K562 (cell line): ENCODE measurements at regions not wholly inside any gene's neighbourhood (a gene's known extent, or its start where the extent isn't known, plus 50 kb on each side); places are given as distances from the start of the nearest gene placed in this dataset.

Experiments used
- ATAC-seq: fragments of 200-7000 bp; cut with Tn5 transposase; 3 replicates; pipeline ENCODE4 v1.9.1; 2020; ENCODE audit warnings: moderate library complexity
- BruUV-seq: library from RNA; stranded (reverse); fragments of 400-500 nt; replicated peaks from 2 replicates; lab custom pipeline; 2021; lab: Mats Ljungman, UMichigan
- CTCF ChIA-PET: fragments of 300-600 bp; formaldehyde crosslinking; extraction: SDS; loops from one replicate; lab custom pipeline; 2021; ENCODE audit warnings: low intra/inter-chr PET ratio; lab: Yijun Ruan, JAX
- POLR2A ChIA-PET: fragments of 300-600, 350-650 bp; sonication (Branson Sonifier 250); formaldehyde crosslinking; extraction: SDS; loops from one replicate; lab custom pipeline; 2021; ENCODE audit warnings: antibody characterized with exemption, inconsistent platforms; lab: Yijun Ruan, JAX
- DNase-seq, 4 experiments: peaks; one replicate each; pipeline versions ENCODE4 v3.0.0 to v3.0.0-alpha.2; 2011 to 2018; ENCODE audit warnings: low spot score in 3 of 4, mixed read lengths in 3 of 4; ENCODE audit errors: extremely low read depth in 1 of 4
- FAIRE-seq: peaks from 2 replicates; lab custom pipeline; 2011; peaks lifted over from hg19 to GRCh38; lab: Jason Lieb, UNC
- H2AFZ ChIP-seq: 2 replicates; pipeline ENCODE4 v1.6.0; 2011; ENCODE audit warnings: low read depth, low read length, control low read depth, inconsistent platforms
- H3K27ac ChIP-seq: fragments of 200-600 bp; 3 replicates; pipeline ENCODE4 v1.8.0; 2011; ENCODE audit warnings: low read depth, mild to moderate bottlenecking, control low read depth, inconsistent platforms, low read length, moderate library complexity, mixed read lengths; ENCODE audit errors: extremely low read depth
- H3K27me3 ChIP-seq, 2 experiments: fragments of 300-600 bp in 1 of 2; 2 replicates in 1 of 2; 3 replicates in 1 of 2; pipeline versions ENCODE4 v1.6.0 to v1.8.0; 2011; ENCODE audit warnings: inconsistent platforms in 2 of 2, low read length in 2 of 2, mild to moderate bottlenecking in 1 of 2, mixed read lengths in 1 of 2, moderate library complexity in 1 of 2; ENCODE audit not compliant: control insufficient read depth in 2 of 2, insufficient read depth in 2 of 2
- H3K36me3 ChIP-seq: fragments of 300-600 bp; 3 replicates; pipeline ENCODE4 v1.8.0; 2011; ENCODE audit warnings: mild to moderate bottlenecking, low read length, inconsistent platforms; ENCODE audit not compliant: control insufficient read depth, insufficient read depth
- H3K4me1 ChIP-seq, 2 experiments: fragments of 200-600 bp in 1 of 2; replicated peaks in 1 of 2; 2 replicates in 1 of 2; 3 replicates in 1 of 2; pipeline versions ENCODE4 v1.5.1 to v1.8.0; 2011; ENCODE audit warnings: inconsistent platforms in 2 of 2, low read length in 2 of 2, mild to moderate bottlenecking in 1 of 2, mixed read lengths in 1 of 2, moderate library complexity in 1 of 2; ENCODE audit not compliant: control insufficient read depth in 2 of 2, insufficient read depth in 2 of 2
- H3K4me2 ChIP-seq: 2 replicates; pipeline ENCODE4 v1.6.1; 2011; ENCODE audit warnings: low read length, control low read depth, inconsistent platforms, mixed read lengths; ENCODE audit not compliant: insufficient read depth
- H3K4me3 ChIP-seq: fragments of 200-600 bp; sonication (generic), shearing (Covaris generic); 2 replicates; pipeline ENCODE4 v1.5.1; 2016; ENCODE audit warnings: control low read depth, inconsistent platforms
- H3K79me2 ChIP-seq: fragments of 200-600 bp; 3 replicates; pipeline ENCODE4 v1.8.0; 2011; ENCODE audit warnings: low read length, inconsistent platforms; ENCODE audit not compliant: control insufficient read depth, insufficient read depth
- H3K9ac ChIP-seq, 2 experiments: 2 replicates each; pipeline versions ENCODE4 v1.6.0 to v1.6.1; 2011; ENCODE audit warnings: low read depth in 2 of 2, low read length in 2 of 2, control low read depth in 1 of 2, inconsistent platforms in 1 of 2, mild to moderate bottlenecking in 1 of 2, mixed read lengths in 1 of 2; ENCODE audit not compliant: insufficient read depth in 1 of 2
- H3K9me1 ChIP-seq: one replicate; pipeline ENCODE4 v1.6.0; 2011; ENCODE audit warnings: inconsistent platforms, mild to moderate bottlenecking, low read length, moderate library complexity; ENCODE audit not compliant: control insufficient read depth, insufficient read depth
- H3K9me3 ChIP-seq: replicated peaks from 2 replicates; pipeline ENCODE4 v1.5.1; 2011; ENCODE audit warnings: low read depth, low read length, inconsistent platforms; ENCODE audit not compliant: control insufficient read depth, insufficient read depth
- H4K20me1 ChIP-seq: replicated peaks from 2 replicates; pipeline ENCODE4 v1.6.1; 2011; ENCODE audit warnings: low read length, inconsistent platforms, mixed read lengths; ENCODE audit not compliant: control insufficient read depth, insufficient read depth
- BRD9 ChIP-seq: fragments of 450-650 bp; IDR thresholded peaks from 2 replicates; pipeline ENCODE4 v1.6.1; 2018; ENCODE audit warnings: low read depth; ENCODE audit not compliant: partially characterized antibody
- BRF1 ChIP-seq: IDR thresholded peaks from 3 replicates; pipeline ENCODE4 v1.6.1; 2011; ENCODE audit warnings: borderline replicate concordance, mild to moderate bottlenecking; ENCODE audit not compliant: insufficient read length; ENCODE audit errors: extremely low read depth
- DPF2 ChIP-seq: fragments of 450-650 bp; IDR thresholded peaks from 2 replicates; pipeline ENCODE4 v1.6.1; 2016
- NELFE ChIP-seq: IDR thresholded peaks from 2 replicates; pipeline ENCODE4 v1.6.1; 2011; ENCODE audit warnings: mild to moderate bottlenecking; ENCODE audit not compliant: insufficient read depth, insufficient read length
- USF2 ChIP-seq: sonication (generic); formaldehyde crosslinking; IDR thresholded peaks from 2 replicates; pipeline ENCODE4 v1.5.0; 2020; ENCODE audit warnings: missing genetic modification reagents
- ZHX1 ChIP-seq: fragments of 150-350 bp; conservative IDR thresholded peaks from 2 replicates; pipeline ENCODE4 v1.6.1; 2014; ENCODE audit warnings: low read length
- WGBS: fragments of 100-300 bp; shearing (Covaris generic); methylation state at CpG from one replicate; pipeline ENCODE4 v1.1.6; 2016; ENCODE audit warnings: low coverage, mixed read lengths; ENCODE audit not compliant: insufficient coverage; ENCODE audit errors: missing lambda C conversion rate; 5-methylcytosine and 5-hydroxymethylcytosine counted together
- in situ Hi-C: fragments of 300-500 bp; cut with MboI; formaldehyde crosslinking; loops from 4 replicates; pipeline ENCODE4 v1.15.0; 2018; ENCODE audit warnings: inconsistent platforms, mixed read lengths
- intact Hi-C: fragments of 100-400 bp; cut with micrococcal nuclease; formaldehyde crosslinking; loops from 2 replicates; pipeline ENCODE4 v1.14.2; 2022

GRCh38 chr2:37848451-37848850 is 76.6 kb upstream of the RMDN2 start:
- FAIRE-seq = no peak
- WGBS = 2% methylated on average over 2 of the region's 2 CpGs

More at GRCh38 chr2:37848451-37848850, 76.6 kb upstream of the RMDN2 start:
- intact Hi-C loops = no loop called here
- Histone ChIP-seq H3K4me1 (no peaks in the 10 kb centered on the region), H3K4me2 (no peak overlapping the region), H3K9ac (no peak overlapping the region), H3K27ac (no peak overlapping the region), H3K36me3 (no peaks in the 10 kb centered on the region), H3K9me3 (no peaks in the 10 kb centered on the region)
- BruUV-seq = no TSS peak
- DNase-seq = no peak
- POLR2A ChIA-PET = no interaction called here
- in situ Hi-C loops = no loop called here
- ATAC-seq = no peak
- TF ChIP-seq NELFE (no peak), BRD9 (no peak), ZHX1 (no peak), USF2 (no peak), DPF2 (no peak), BRF1 (no peak)
- TF ChIP-seq, all 486 proteins: peak for 0
- Histone ChIP-seq H4K20me1 (no peaks in the 10 kb centered on the region), H3K4me3 (no peak overlapping the region), H2AFZ (no peak overlapping the region), H3K79me2 (no peaks in the 10 kb centered on the region), H3K9me1 (no peaks in the 10 kb centered on the region), H3K27me3 (no peaks in the 10 kb centered on the region)
- CTCF ChIA-PET = no interaction called here
